Stomach (tissue), 8 donors: ENCODE measurements at regions not wholly inside any gene's neighbourhood (a gene's known extent, or its start where the extent isn't known, plus 50 kb on each side); places are given as distances from the start of the nearest gene placed in this dataset.

Experiments used
- DNase-seq, 2 donors: peaks; one replicate each; pipeline versions ENCODE4 v3.0.0 to v3.0.0-alpha.2; 2013 to 2019
- H3K27ac ChIP-seq, 5 donors: fragments of 200-600 bp in 4 of 5; sonication (generic) in 4 of 5; one replicate each; pipeline ENCODE4 v1.5.1; 2013 to 2019; ENCODE audit warnings: mild to moderate bottlenecking in 1 of 5, moderate library complexity in 1 of 5
- H3K27me3 ChIP-seq, 3 donors: fragments of 200-600 bp; sonication (generic); one replicate each; pipeline ENCODE4 v1.5.1; 2017 to 2019; ENCODE audit warnings: mixed run types in 1 of 3
- H3K36me3 ChIP-seq, 4 donors: fragments of 200-600 bp; sonication (generic); 1 replicate in 3 of 4; 2 replicates in 1 of 4; pipeline ENCODE4 v1.5.1; 2016 to 2019
- H3K4me1 ChIP-seq, 4 donors: fragments of 200-600 bp; sonication (generic); one replicate each; pipeline ENCODE4 v1.5.1; 2016 to 2019
- H3K4me3 ChIP-seq, 4 donors: fragments of 200-600 bp; sonication (generic) in 3 of 4; one replicate each; pipeline ENCODE4 v1.5.1; 2016 to 2019; ENCODE audit warnings: mild to moderate bottlenecking in 1 of 4
- H3K9me3 ChIP-seq, 4 donors: fragments of 200-600 bp; sonication (generic); one replicate each; pipeline ENCODE4 v1.5.1; 2016 to 2019
- EP300 ChIP-seq: sonication (generic); formaldehyde crosslinking; IDR thresholded peaks from one replicate; pipeline ENCODE4 v1.6.1; 2017; ENCODE audit warnings: antibody characterized with exemption
- POLR2A ChIP-seq, 4 donors: fragments of 450-650 bp; IDR thresholded peaks; one replicate each; pipeline ENCODE4 v1.6.1; 2016; ENCODE audit warnings: antibody characterized with exemption in 4 of 4, control low read depth in 2 of 4, mild to moderate bottlenecking in 1 of 4, moderate library complexity in 1 of 4
- POLR2AphosphoS5 ChIP-seq, 3 donors: sonication (generic); formaldehyde crosslinking; IDR thresholded peaks; one replicate each; pipeline ENCODE4 v1.6.1; 2016; ENCODE audit warnings: antibody characterized with exemption in 3 of 3
- WGBS, 5 donors: extraction: QIAGEN DNeasy Blood & Tissue Kit in 3 of 5; methylation state at CpG; one replicate each; pipeline versions ENCODE4 v1.1.5 to v1.1.7; 2013 to 2018; 5-methylcytosine and 5-hydroxymethylcytosine counted together
- intact Hi-C: fragments of 100-400 bp; cut with DNase I; formaldehyde crosslinking; loops from one replicate; pipeline ENCODE4 v1.15.1; 2023; ENCODE audit warnings: low total_unique reads
- TF ChIP-seq, protein P1 (sequence below), 7 experiments: fragments of 450-650 bp in 4 of 7; fragments of 200-600 bp in 3 of 7; sonication (generic) in 3 of 7; IDR thresholded peaks; one replicate each; pipeline ENCODE4 v1.5.1; 2016 to 2019; ENCODE audit warnings: antibody characterized with exemption in 7 of 7, control low read depth in 2 of 7, mild to moderate bottlenecking in 1 of 7
- donor health status: healthy with polysubstance abuse.
- donor health status: Bipolar disorder and iron deficiency.
- donor health status: healthy.

DNA sequence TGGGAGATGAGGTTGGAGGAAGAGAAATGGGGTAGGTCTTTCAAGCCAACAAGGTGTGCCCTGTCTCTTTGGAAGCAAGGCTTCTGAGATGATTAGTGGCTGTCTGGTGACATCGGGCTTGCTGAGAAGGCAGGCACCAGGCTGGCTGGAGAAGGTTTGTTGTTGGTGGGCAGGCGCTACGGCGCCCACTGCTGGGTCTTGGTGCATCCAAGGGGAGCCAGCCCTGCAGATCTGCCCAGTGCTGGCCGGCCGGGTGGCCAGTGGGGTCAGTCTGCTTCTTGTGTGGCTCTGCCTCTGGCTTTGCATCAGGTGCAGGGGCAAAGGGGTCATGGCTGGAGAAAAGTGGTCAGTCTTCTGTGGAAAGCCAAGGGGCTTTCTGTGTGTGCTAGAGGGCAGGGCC is 126.2 kb downstream of the TLR5 start:
- no peak overlapping the region for H3K4me3 ChIP-seq
- TF ChIP-seq EP300 = no peak
- TF ChIP-seq, protein P1, sequence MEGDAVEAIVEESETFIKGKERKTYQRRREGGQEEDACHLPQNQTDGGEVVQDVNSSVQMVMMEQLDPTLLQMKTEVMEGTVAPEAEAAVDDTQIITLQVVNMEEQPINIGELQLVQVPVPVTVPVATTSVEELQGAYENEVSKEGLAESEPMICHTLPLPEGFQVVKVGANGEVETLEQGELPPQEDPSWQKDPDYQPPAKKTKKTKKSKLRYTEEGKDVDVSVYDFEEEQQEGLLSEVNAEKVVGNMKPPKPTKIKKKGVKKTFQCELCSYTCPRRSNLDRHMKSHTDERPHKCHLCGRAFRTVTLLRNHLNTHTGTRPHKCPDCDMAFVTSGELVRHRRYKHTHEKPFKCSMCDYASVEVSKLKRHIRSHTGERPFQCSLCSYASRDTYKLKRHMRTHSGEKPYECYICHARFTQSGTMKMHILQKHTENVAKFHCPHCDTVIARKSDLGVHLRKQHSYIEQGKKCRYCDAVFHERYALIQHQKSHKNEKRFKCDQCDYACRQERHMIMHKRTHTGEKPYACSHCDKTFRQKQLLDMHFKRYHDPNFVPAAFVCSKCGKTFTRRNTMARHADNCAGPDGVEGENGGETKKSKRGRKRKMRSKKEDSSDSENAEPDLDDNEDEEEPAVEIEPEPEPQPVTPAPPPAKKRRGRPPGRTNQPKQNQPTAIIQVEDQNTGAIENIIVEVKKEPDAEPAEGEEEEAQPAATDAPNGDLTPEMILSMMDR (IDR thresholded peaks at IDR 0.05) = no peak
- TF ChIP-seq POLR2A (IDR thresholded peaks at IDR 0.05) = no peak
- no peak overlapping the region for H3K27ac ChIP-seq
- 67 to 93% (median 91%) methylated on average over 6 of the region's 6 CpGs for WGBS, 5 donors
- DNase-seq = no peak
- intact Hi-C loops = no loop called here
- no peaks in the 10 kb centered on the region for H3K36me3 ChIP-seq
- H3K27me3 ChIP-seq = no peaks in the 10 kb centered on the region
- peaks cover 0 to 4% (median 0%) of the 10 kb centered on the region in 4 donors for H3K4me1 ChIP-seq
- no peaks in the 10 kb centered on the region for H3K9me3 ChIP-seq

DNA sequence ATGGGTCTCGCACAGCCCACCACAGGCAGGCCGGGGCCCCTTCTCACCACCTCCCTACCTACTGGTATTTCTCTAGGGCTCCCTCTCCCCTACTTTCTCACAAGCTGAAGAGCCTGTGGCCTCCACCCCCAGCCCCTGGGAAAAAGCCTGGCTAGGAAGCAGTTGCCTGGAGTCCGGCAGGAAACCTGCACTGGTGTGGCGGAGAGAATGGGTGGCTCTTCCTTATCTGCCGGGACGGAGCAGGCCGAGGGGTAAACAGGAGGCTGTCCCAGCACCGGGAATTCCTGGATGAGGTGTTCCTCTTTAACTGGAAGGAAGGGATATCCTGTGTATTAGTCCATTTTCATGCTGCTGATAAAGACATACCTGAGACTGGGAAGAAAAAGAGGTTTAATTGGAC is 125.8 kb downstream of the TLR5 start:
- Histone ChIP-seq H3K27ac (peak overlapping the region in 1 of 5 donors; percentile 13), H3K36me3 (no peaks in the 10 kb centered on the region), H3K9me3 (no peaks in the 10 kb centered on the region), H3K4me3 (no peak overlapping the region), H3K27me3 (no peaks in the 10 kb centered on the region), H3K4me1 (peaks cover 0 to 4% (median 0%) of the 10 kb centered on the region in 4 donors)
- TF ChIP-seq EP300 = no peak
- intact Hi-C loops = no loop called here
- DNase-seq = no peak
- WGBS, 5 donors = 83 to 93% (median 88%) methylated on average over 8 of the region's 8 CpGs

DNA sequence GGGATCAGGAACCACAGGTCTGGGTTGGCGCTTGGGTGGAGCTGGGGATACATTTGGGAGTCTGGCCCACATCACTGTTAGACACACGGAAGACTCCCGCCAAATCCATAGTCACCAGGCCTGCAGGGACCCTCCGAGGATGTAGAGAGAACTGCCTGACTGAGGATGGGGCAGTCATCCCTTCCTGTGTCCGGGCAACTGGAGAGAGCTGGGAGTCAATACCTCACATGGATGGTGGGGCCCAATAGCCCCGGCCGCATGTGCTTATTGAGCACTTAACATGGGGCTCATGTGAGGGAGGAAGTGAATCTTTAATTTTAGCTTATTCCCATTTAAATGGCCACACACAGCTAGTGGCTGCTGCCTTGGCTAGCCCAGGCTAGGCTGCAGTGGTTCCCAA is 124.5 kb downstream of the TLR5 start:
- no peak overlapping the region for H3K4me3 ChIP-seq
- intact Hi-C loops = no loop called here
- WGBS, 5 donors = 92 to 100% (median 95%) methylated on average over 6 to 7 of the region's 7 CpGs
- DNase-seq = no peak
- H3K36me3 ChIP-seq = no peaks in the 10 kb centered on the region
- no peaks in the 10 kb centered on the region for H3K27me3 ChIP-seq
- H3K9me3 ChIP-seq = peaks cover 0 to 1% (median 0%) of the 10 kb centered on the region in 4 donors
- TF ChIP-seq, protein P1 (IDR thresholded peaks at IDR 0.05) = no peak
- no peak for TF ChIP-seq EP300
- TF ChIP-seq POLR2A (IDR thresholded peaks at IDR 0.05) = no peak
- TF ChIP-seq POLR2AphosphoS5 (IDR thresholded peaks at IDR 0.05) = no peak
- H3K4me1 ChIP-seq = peaks cover 0 to 7% (median 0%) of the 10 kb centered on the region in 4 donors
- H3K27ac ChIP-seq = no peak overlapping the region

DNA sequence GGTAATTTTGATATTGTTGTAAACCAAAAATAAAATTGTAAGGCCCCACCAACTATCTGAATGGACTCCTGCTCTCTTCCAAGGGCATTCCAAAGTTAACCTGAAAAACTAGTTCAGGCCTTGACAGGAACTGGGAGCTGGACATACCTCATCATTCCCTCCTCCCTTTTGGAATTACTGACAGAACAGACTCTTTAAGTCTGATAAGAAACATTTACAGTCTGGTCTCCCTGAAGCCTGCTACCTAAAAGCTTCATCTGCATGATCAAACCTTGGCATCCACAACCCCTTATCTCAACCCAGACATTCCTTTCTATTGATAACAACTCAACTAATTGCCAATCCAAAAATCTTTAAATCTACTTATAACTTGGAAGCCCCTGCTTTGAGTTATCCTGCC is 123.8 kb downstream of the TLR5 start:
- Histone ChIP-seq H3K27ac (no peak overlapping the region), H3K27me3 (no peaks in the 10 kb centered on the region), H3K9me3 (peaks cover 0 to 6% (median 0%) of the 10 kb centered on the region in 4 donors), H3K36me3 (no peaks in the 10 kb centered on the region), H3K4me3 (no peak overlapping the region), H3K4me1 (peaks cover 0 to 7% (median 0%) of the 10 kb centered on the region in 4 donors)
- TF ChIP-seq, protein P1 (IDR thresholded peaks at IDR 0.05) = no peak
- TF ChIP-seq POLR2AphosphoS5 (IDR thresholded peaks at IDR 0.05) (no peak), POLR2A (IDR thresholded peaks at IDR 0.05) (no peak), EP300 (no peak)
- intact Hi-C loops = no loop called here
- no peak for DNase-seq

DNA sequence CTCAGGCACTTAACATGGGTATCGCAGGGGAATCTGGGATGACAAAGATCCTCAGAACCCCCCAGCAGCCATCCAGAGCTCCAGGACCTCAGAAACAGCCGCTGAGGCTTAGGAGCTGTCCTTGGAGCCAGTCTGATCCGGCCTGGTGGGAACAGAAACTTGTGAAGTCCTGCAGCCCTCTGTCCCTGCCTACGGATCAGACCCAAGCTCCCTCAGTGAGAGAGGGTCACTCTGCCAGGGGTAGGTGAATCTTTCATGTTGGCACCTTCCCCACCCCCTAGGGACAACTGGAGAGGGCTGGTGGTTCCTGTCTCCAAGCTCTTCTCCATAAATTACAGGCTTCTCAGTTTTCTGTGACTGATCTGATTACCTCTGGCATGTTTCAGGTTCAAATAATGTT is 122.3 kb downstream of the TLR5 start:
- Histone ChIP-seq H3K36me3 (no peaks in the 10 kb centered on the region), H3K4me1 (peaks cover 0 to 7% (median 0%) of the 10 kb centered on the region in 4 donors), H3K27ac (no peak overlapping the region), H3K27me3 (no peaks in the 10 kb centered on the region), H3K4me3 (no peak overlapping the region), H3K9me3 (peaks cover 0 to 6% (median 0%) of the 10 kb centered on the region in 4 donors)
- DNase-seq = no peak
- intact Hi-C loops = no loop called here
- TF ChIP-seq POLR2AphosphoS5 (IDR thresholded peaks at IDR 0.05) = no peak
- TF ChIP-seq EP300 = no peak
- TF ChIP-seq POLR2A (IDR thresholded peaks at IDR 0.05) = no peak
- TF ChIP-seq, protein P1 (IDR thresholded peaks at IDR 0.05) = no peak
- 86 to 95% (median 91%) methylated on average over 3 to 4 of the region's 4 CpGs for WGBS, 5 donors
